ENCODE measurements at regions not wholly inside any gene's neighbourhood (a gene's known extent, or its start where the extent isn't known, plus 50 kb on each side); places are given as distances from the start of the nearest gene placed in this dataset.

GRCh38 chr9:90511711-90512110 lies 130.9 kb downstream of the DIRAS2 start:
- no peak overlapping the region for H3K27ac Mint-ChIP-seq (ENCODE audit: low read depth, unreplicated experiment)
- H3K9me3 Mint-ChIP-seq (ENCODE audit: unreplicated experiment), result no peaks in the 10 kb centered on the region
- TF ChIP-seq, protein P1, sequence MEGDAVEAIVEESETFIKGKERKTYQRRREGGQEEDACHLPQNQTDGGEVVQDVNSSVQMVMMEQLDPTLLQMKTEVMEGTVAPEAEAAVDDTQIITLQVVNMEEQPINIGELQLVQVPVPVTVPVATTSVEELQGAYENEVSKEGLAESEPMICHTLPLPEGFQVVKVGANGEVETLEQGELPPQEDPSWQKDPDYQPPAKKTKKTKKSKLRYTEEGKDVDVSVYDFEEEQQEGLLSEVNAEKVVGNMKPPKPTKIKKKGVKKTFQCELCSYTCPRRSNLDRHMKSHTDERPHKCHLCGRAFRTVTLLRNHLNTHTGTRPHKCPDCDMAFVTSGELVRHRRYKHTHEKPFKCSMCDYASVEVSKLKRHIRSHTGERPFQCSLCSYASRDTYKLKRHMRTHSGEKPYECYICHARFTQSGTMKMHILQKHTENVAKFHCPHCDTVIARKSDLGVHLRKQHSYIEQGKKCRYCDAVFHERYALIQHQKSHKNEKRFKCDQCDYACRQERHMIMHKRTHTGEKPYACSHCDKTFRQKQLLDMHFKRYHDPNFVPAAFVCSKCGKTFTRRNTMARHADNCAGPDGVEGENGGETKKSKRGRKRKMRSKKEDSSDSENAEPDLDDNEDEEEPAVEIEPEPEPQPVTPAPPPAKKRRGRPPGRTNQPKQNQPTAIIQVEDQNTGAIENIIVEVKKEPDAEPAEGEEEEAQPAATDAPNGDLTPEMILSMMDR (IDR thresholded peaks at IDR 0.05; ENCODE audit: unreplicated experiment), result no peak
- BruUV-seq (replicated peaks), result no TSS peak
- H3K4me3 Mint-ChIP-seq (ENCODE audit: unreplicated experiment), result no peak overlapping the region
- intact Hi-C loops (cut with micrococcal nuclease), result no loop called here
- H3K4me1 Mint-ChIP-seq (ENCODE audit: insufficient read depth, unreplicated experiment), result no peaks in the 10 kb centered on the region
- H3K36me3 Mint-ChIP-seq (ENCODE audit: insufficient read depth, unreplicated experiment), result no peaks in the 10 kb centered on the region
- ChIA-PET CTCF (no interaction called here), POLR2A (no interaction called here)
- H3K27me3 Mint-ChIP-seq (ENCODE audit: insufficient read depth, unreplicated experiment), result peaks cover 69% of the 10 kb centered on the region
- no peak for DNase-seq (ENCODE audit: unreplicated experiment)

- intact Hi-C loops (cut with micrococcal nuclease), result no loop called here
- POLR2A ChIA-PET, result no interaction called here
- no peak overlapping the region for H3K27ac Mint-ChIP-seq (ENCODE audit: low read depth, unreplicated experiment)
- TF ChIP-seq, protein P1 (IDR thresholded peaks at IDR 0.05; ENCODE audit: unreplicated experiment), result no peak
- no peaks in the 10 kb centered on the region for H3K9me3 Mint-ChIP-seq (ENCODE audit: unreplicated experiment)
- no peak overlapping the region for H3K4me3 Mint-ChIP-seq (ENCODE audit: unreplicated experiment)
- no peak for DNase-seq (ENCODE audit: unreplicated experiment)
- H3K27me3 Mint-ChIP-seq (ENCODE audit: insufficient read depth, unreplicated experiment), result peaks cover 81% of the 10 kb centered on the region
- no peaks in the 10 kb centered on the region for H3K36me3 Mint-ChIP-seq (ENCODE audit: insufficient read depth, unreplicated experiment)
- no peaks in the 10 kb centered on the region for H3K4me1 Mint-ChIP-seq (ENCODE audit: insufficient read depth, unreplicated experiment)
- CTCF ChIA-PET, result no interaction called here
- BruUV-seq (replicated peaks), result no TSS peak
Measured at GRCh38 chr9:90514877-90515276, 127.7 kb downstream of the DIRAS2 start.

DNA sequence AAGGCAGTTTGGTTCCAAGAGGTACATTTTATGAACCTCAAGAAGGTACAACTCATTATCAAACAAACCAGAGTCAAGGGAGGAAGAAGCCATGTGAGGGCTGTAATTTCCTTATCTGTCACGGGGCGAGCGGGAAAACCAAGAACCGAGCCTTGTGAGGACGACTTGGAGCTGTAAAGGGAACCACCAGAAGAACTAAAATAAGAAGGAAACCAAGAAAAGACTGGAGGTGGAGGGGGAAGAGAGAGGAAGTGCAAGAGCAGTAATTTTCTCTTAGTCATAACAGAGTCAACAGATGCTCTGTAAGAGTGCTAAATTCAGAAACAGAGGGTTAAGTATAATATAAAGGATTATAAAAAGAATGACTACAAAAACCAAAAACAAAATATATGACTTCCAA lies 127.1 kb downstream of the DIRAS2 start:
- no peaks in the 10 kb centered on the region for H3K9me3 Mint-ChIP-seq (ENCODE audit: unreplicated experiment)
- POLR2A ChIA-PET, result no interaction called here
- intact Hi-C loops (cut with micrococcal nuclease), result no loop called here
- TF ChIP-seq, protein P1 (IDR thresholded peaks at IDR 0.05; ENCODE audit: unreplicated experiment), result no peak
- no TSS peak for BruUV-seq (replicated peaks)
- no peak for DNase-seq (ENCODE audit: unreplicated experiment)
- no peak overlapping the region for H3K4me3 Mint-ChIP-seq (ENCODE audit: unreplicated experiment)
- CTCF ChIA-PET, result interaction anchor here (0.7 kb wide), 1 partner anchor 354 kb away, joined by 3 read pairs; no protein-coding TSS in a partner anchor
- no peak overlapping the region for H3K27ac Mint-ChIP-seq (ENCODE audit: low read depth, unreplicated experiment)
- no peaks in the 10 kb centered on the region for H3K36me3 Mint-ChIP-seq (ENCODE audit: insufficient read depth, unreplicated experiment)
- H3K4me1 Mint-ChIP-seq (ENCODE audit: insufficient read depth, unreplicated experiment), result no peaks in the 10 kb centered on the region
- H3K27me3 Mint-ChIP-seq (ENCODE audit: insufficient read depth, unreplicated experiment), result peaks cover 83% of the 10 kb centered on the region

DNA sequence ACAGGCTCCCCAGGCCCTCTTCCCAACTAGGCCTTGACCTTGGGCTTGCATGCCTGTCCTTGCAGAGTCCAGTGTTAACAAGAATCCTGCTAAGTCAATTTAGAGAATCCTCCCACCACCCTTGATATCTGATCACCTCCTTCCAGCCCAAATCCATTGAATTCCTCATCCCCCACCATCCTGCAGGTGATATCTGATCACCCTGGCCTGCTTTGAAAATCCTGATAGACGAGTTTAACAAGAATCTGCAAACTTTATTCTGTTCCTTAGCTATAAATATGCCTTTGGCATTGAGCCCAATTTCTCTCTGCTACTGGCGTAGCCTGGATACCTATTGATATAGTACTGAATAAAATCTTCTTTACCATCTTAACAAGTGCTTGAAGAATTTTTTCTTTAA lies 125.5 kb downstream of the DIRAS2 start:
- CTCF ChIA-PET, result interaction anchor here (0.5 kb wide), 1 partner anchor 924 kb away, joined by 3 read pairs; no protein-coding TSS in a partner anchor
- intact Hi-C loops (cut with micrococcal nuclease), result no loop called here
- Mint-ChIP-seq H3K27me3 (ENCODE audit: insufficient read depth, unreplicated experiment) (peaks cover 85% of the 10 kb centered on the region), H3K27ac (ENCODE audit: low read depth, unreplicated experiment) (no peak overlapping the region), H3K9me3 (ENCODE audit: unreplicated experiment) (no peaks in the 10 kb centered on the region), H3K4me3 (ENCODE audit: unreplicated experiment) (no peak overlapping the region), H3K4me1 (ENCODE audit: insufficient read depth, unreplicated experiment) (no peaks in the 10 kb centered on the region), H3K36me3 (ENCODE audit: insufficient read depth, unreplicated experiment) (no peaks in the 10 kb centered on the region)
- DNase-seq (ENCODE audit: unreplicated experiment), result no peak
- no TSS peak for BruUV-seq (replicated peaks)
- POLR2A ChIA-PET, result no interaction called here
- TF ChIP-seq, protein P1 (IDR thresholded peaks at IDR 0.05; ENCODE audit: unreplicated experiment), result no peak

All from MCF 10A (cell line).